MG63 (cell line): ENCODE measurements at regions not wholly inside any gene's neighbourhood (a gene's known extent, or its start where the extent isn't known, plus 50 kb on each side); places are given as distances from the start of the nearest gene placed in this dataset.
"Not testable (repeated sequence)": the region's sequence is repeated elsewhere in the genome, so short reads cannot be mapped to it uniquely, and the experiment has no call there.

ENCODE experiments used
- DNase-seq: peaks from one replicate; pipeline ENCODE4 v3.0.0-alpha.2; 2020
- H3K27me3 ChIP-seq: fragments of 250-450 bp; sonication (Bioruptor Pico); 2 replicates; pipeline ENCODE4 v1.5.1; 2020; ENCODE audit warnings: mild to moderate bottlenecking, moderate library complexity
- H3K36me3 ChIP-seq: fragments of 250-450 bp; sonication (Bioruptor Pico); 2 replicates; pipeline ENCODE4 v1.5.1; 2020; ENCODE audit warnings: mild to moderate bottlenecking, moderate library complexity
- H3K4me3 ChIP-seq: fragments of 250-450 bp; sonication (Bioruptor Pico); 2 replicates; pipeline ENCODE4 v1.5.1; 2020; ENCODE audit warnings: mild to moderate bottlenecking, moderate library complexity
- H3K9me3 ChIP-seq: fragments of 250-450 bp; sonication (Bioruptor Pico); 2 replicates; pipeline ENCODE4 v1.5.1; 2020; ENCODE audit warnings: mild to moderate bottlenecking, moderate library complexity

- Histone ChIP-seq H3K27me3 (no peaks in the 10 kb centered on the region), H3K9me3 (0 out of 2 replicates have a peak, but pooled peaks cover 2% of the 10 kb centered on the region), H3K36me3 (no peaks in the 10 kb centered on the region), H3K4me3 (no peak overlapping the region)
- no peak for DNase-seq
Observed at GRCh38 chr12:85627584-85627983, 208.6 kb downstream of the RASSF9 start.

GRCh38 chr12:85628562-85628961 lies 207.6 kb downstream of the RASSF9 start:
- H3K4me3 ChIP-seq, H3K9me3 ChIP-seq, H3K27me3 ChIP-seq, DNase-seq, H3K36me3 ChIP-seq: not testable (repeated sequence)

GRCh38 chr12:85630851-85631250 lies 205.4 kb downstream of the RASSF9 start:
- DNase-seq: no peak
- Histone ChIP-seq H3K9me3 (0 out of 2 replicates have a peak, but pooled peaks cover 2% of the 10 kb centered on the region), H3K4me3 (no peak overlapping the region), H3K27me3 (no peaks in the 10 kb centered on the region), H3K36me3 (no peaks in the 10 kb centered on the region)

- no peak for DNase-seq
- Histone ChIP-seq H3K9me3 (0 out of 2 replicates have a peak, but pooled peaks cover 2% of the 10 kb centered on the region), H3K36me3 (no peaks in the 10 kb centered on the region), H3K4me3 (no peak overlapping the region), H3K27me3 (no peaks in the 10 kb centered on the region)
Observed at GRCh38 chr12:85632390-85632789, 203.8 kb downstream of the RASSF9 start.

- Histone ChIP-seq H3K9me3 (0 out of 2 replicates have a peak, but pooled peaks cover 2% of the 10 kb centered on the region), H3K4me3 (no peak overlapping the region), H3K36me3 (no peaks in the 10 kb centered on the region), H3K27me3 (no peaks in the 10 kb centered on the region)
- no peak for DNase-seq
Observed at GRCh38 chr12:85633491-85633890, 202.7 kb downstream of the RASSF9 start.

GRCh38 chr12:85639834-85640233 lies 196.4 kb downstream of the RASSF9 start:
- no peaks in the 10 kb centered on the region for H3K27me3 ChIP-seq
- H3K4me3 ChIP-seq: no peak overlapping the region
- no peaks in the 10 kb centered on the region for H3K9me3 ChIP-seq
- DNase-seq: no peak
- no peaks in the 10 kb centered on the region for H3K36me3 ChIP-seq

GRCh38 chr12:85641796-85642195 lies 194.4 kb downstream of the RASSF9 start:
- no peaks in the 10 kb centered on the region for H3K27me3 ChIP-seq
- DNase-seq: no peak
- no peaks in the 10 kb centered on the region for H3K9me3 ChIP-seq
- no peak overlapping the region for H3K4me3 ChIP-seq
- H3K36me3 ChIP-seq: no peaks in the 10 kb centered on the region

- H3K9me3 ChIP-seq: no peaks in the 10 kb centered on the region
- H3K36me3 ChIP-seq: no peaks in the 10 kb centered on the region
- no peaks in the 10 kb centered on the region for H3K27me3 ChIP-seq
- no peak overlapping the region for H3K4me3 ChIP-seq
- DNase-seq: no peak
Observed at GRCh38 chr12:85642288-85642687, 193.9 kb downstream of the RASSF9 start.

GRCh38 chr12:85642808-85643207 lies 193.4 kb downstream of the RASSF9 start:
- no peak overlapping the region for H3K4me3 ChIP-seq
- no peaks in the 10 kb centered on the region for H3K27me3 ChIP-seq
- no peak for DNase-seq
- no peaks in the 10 kb centered on the region for H3K36me3 ChIP-seq
- H3K9me3 ChIP-seq: no peaks in the 10 kb centered on the region

GRCh38 chr12:85644508-85644907 lies 191.7 kb downstream of the RASSF9 start:
- Histone ChIP-seq H3K4me3 (no peak overlapping the region), H3K9me3 (no peaks in the 10 kb centered on the region), H3K27me3 (no peaks in the 10 kb centered on the region), H3K36me3 (no peaks in the 10 kb centered on the region)
- no peak for DNase-seq

- no peak for DNase-seq
- no peak overlapping the region for H3K4me3 ChIP-seq
- H3K36me3 ChIP-seq: no peaks in the 10 kb centered on the region
- peaks cover 8% of the 10 kb centered on the region; the same call in 1 of the 2 replicates for H3K9me3 ChIP-seq
- H3K27me3 ChIP-seq: no peaks in the 10 kb centered on the region
Observed at GRCh38 chr12:85653731-85654455, 182.3 kb downstream of the RASSF9 start.

- peaks cover 8% of the 10 kb centered on the region; the same call in 1 of the 2 replicates for H3K9me3 ChIP-seq
- no peaks in the 10 kb centered on the region for H3K27me3 ChIP-seq
- no peak overlapping the region for H3K4me3 ChIP-seq
- no peak for DNase-seq
- H3K36me3 ChIP-seq: no peaks in the 10 kb centered on the region
Observed at GRCh38 chr12:85654456-85654840, 181.8 kb downstream of the RASSF9 start.

- Histone ChIP-seq H3K27me3 (no peaks in the 10 kb centered on the region), H3K36me3 (no peaks in the 10 kb centered on the region), H3K4me3 (no peak overlapping the region), H3K9me3 (0 out of 2 replicates have a peak, but pooled peaks cover 3% of the 10 kb centered on the region)
- DNase-seq: no peak
Observed at GRCh38 chr12:85656561-85656960, 179.6 kb downstream of the RASSF9 start.

- DNase-seq: no peak
- H3K36me3 ChIP-seq: no peaks in the 10 kb centered on the region
- 0 out of 2 replicates have a peak, but pooled peaks cover 1% of the 10 kb centered on the region for H3K9me3 ChIP-seq
- H3K27me3 ChIP-seq: no peaks in the 10 kb centered on the region
- H3K4me3 ChIP-seq: no peak overlapping the region
Observed at GRCh38 chr12:85657251-85657650, 179.0 kb downstream of the RASSF9 start.

GRCh38 chr12:85657836-85658630 lies 178.2 kb downstream of the RASSF9 start:
- Histone ChIP-seq H3K27me3 (no peaks in the 10 kb centered on the region), H3K4me3 (no peak overlapping the region), H3K36me3 (no peaks in the 10 kb centered on the region), H3K9me3 (no peaks in the 10 kb centered on the region)
- no peak for DNase-seq

GRCh38 chr12:85659754-85660530 lies 176.3 kb downstream of the RASSF9 start:
- Histone ChIP-seq H3K4me3 (no peak overlapping the region), H3K27me3 (no peaks in the 10 kb centered on the region), H3K9me3 (no peaks in the 10 kb centered on the region), H3K36me3 (no peaks in the 10 kb centered on the region)
- DNase-seq: no peak
